ENCODE measurements at regions not wholly inside any gene's neighbourhood (a gene's known extent, or its start where the extent isn't known, plus 50 kb on each side); places are given as distances from the start of the nearest gene placed in this dataset.

GRCh38 chr10:2628705-2629104 lies 438.6 kb upstream of the PFKP start:
- H3K4me3 Mint-ChIP-seq, result no peak overlapping the region
- no peaks in the 10 kb centered on the region for H3K4me1 Mint-ChIP-seq
- CTCF ChIA-PET, result interaction anchor here (0.6 kb wide), 1 partner anchor 186 kb away, joined by 3 read pairs; no protein-coding TSS in a partner anchor
- H3K27me3 Mint-ChIP-seq, result no peaks in the 10 kb centered on the region
- no peak for DNase-seq
- no peak overlapping the region for H3K27ac Mint-ChIP-seq
- H3K9me3 Mint-ChIP-seq, result no peaks in the 10 kb centered on the region
- H3K36me3 Mint-ChIP-seq, result no peaks in the 10 kb centered on the region

- no peak overlapping the region for H3K4me3 Mint-ChIP-seq
- no peaks in the 10 kb centered on the region for H3K36me3 Mint-ChIP-seq
- peaks cover 3% of the 10 kb centered on the region for H3K9me3 Mint-ChIP-seq
- H3K27ac Mint-ChIP-seq, result no peak overlapping the region
- no peaks in the 10 kb centered on the region for H3K4me1 Mint-ChIP-seq
- no peak for DNase-seq
- no peaks in the 10 kb centered on the region for H3K27me3 Mint-ChIP-seq
- CTCF ChIA-PET, result interaction anchor here (0.6 to 1.1 kb wide), 2 partner anchors 8 to 185 kb away, joined by 3 read pairs; no protein-coding TSS in a partner anchor
Measured at GRCh38 chr10:2627969-2628368, 439.4 kb upstream of the PFKP start.

- H3K36me3 Mint-ChIP-seq, result no peaks in the 10 kb centered on the region
- DNase-seq, result no peak
- peaks cover 3% of the 10 kb centered on the region for H3K9me3 Mint-ChIP-seq
- no peak overlapping the region for H3K4me3 Mint-ChIP-seq
- CTCF ChIA-PET, result no interaction called here
- no peaks in the 10 kb centered on the region for H3K4me1 Mint-ChIP-seq
- H3K27ac Mint-ChIP-seq, result no peak overlapping the region
- H3K27me3 Mint-ChIP-seq, result no peaks in the 10 kb centered on the region
Measured at GRCh38 chr10:2625094-2625493, 442.3 kb upstream of the PFKP start.

- Mint-ChIP-seq H3K36me3 (no peaks in the 10 kb centered on the region), H3K27me3 (no peaks in the 10 kb centered on the region), H3K4me1 (no peaks in the 10 kb centered on the region), H3K4me3 (no peak overlapping the region), H3K27ac (no peak overlapping the region), H3K9me3 (peaks cover 3% of the 10 kb centered on the region)
- CTCF ChIA-PET, result no interaction called here
- DNase-seq, result no peak
Measured at GRCh38 chr10:2623675-2624274, 443.6 kb upstream of the PFKP start.

- CTCF ChIA-PET, result no interaction called here
- H3K36me3 Mint-ChIP-seq, result no peaks in the 10 kb centered on the region
- no peak for DNase-seq
- H3K4me1 Mint-ChIP-seq, result no peaks in the 10 kb centered on the region
- peaks cover 3% of the 10 kb centered on the region for H3K9me3 Mint-ChIP-seq
- H3K4me3 Mint-ChIP-seq, result no peak overlapping the region
- no peaks in the 10 kb centered on the region for H3K27me3 Mint-ChIP-seq
- no peak overlapping the region for H3K27ac Mint-ChIP-seq
Measured at GRCh38 chr10:2620827-2621521, 446.4 kb upstream of the PFKP start.

GRCh38 chr10:2619916-2620315 lies 447.4 kb upstream of the PFKP start:
- Mint-ChIP-seq H3K9me3 (peaks cover 3% of the 10 kb centered on the region), H3K36me3 (no peaks in the 10 kb centered on the region), H3K27ac (no peak overlapping the region), H3K4me1 (no peaks in the 10 kb centered on the region), H3K27me3 (no peaks in the 10 kb centered on the region), H3K4me3 (no peak overlapping the region)
- DNase-seq, result no peak
- CTCF ChIA-PET, result interaction anchor here (0.6 to 0.9 kb wide), 2 partner anchors 8 to 284 kb away, joined by 3 read pairs; no protein-coding TSS in a partner anchor

GRCh38 chr10:2619472-2619871 lies 447.9 kb upstream of the PFKP start:
- Mint-ChIP-seq H3K27ac (no peak overlapping the region), H3K9me3 (peaks cover 3% of the 10 kb centered on the region), H3K4me3 (no peak overlapping the region), H3K27me3 (no peaks in the 10 kb centered on the region), H3K36me3 (no peaks in the 10 kb centered on the region), H3K4me1 (no peaks in the 10 kb centered on the region)
- no peak for DNase-seq
- CTCF ChIA-PET, result interaction anchor here (0.6 to 0.9 kb wide), 2 partner anchors 8 to 285 kb away, joined by 3 read pairs; no protein-coding TSS in a partner anchor

- no peaks in the 10 kb centered on the region for H3K27me3 Mint-ChIP-seq
- CTCF ChIA-PET, result no interaction called here
- H3K9me3 Mint-ChIP-seq, result peaks cover 3% of the 10 kb centered on the region
- H3K27ac Mint-ChIP-seq, result no peak overlapping the region
- no peaks in the 10 kb centered on the region for H3K36me3 Mint-ChIP-seq
- no peak for DNase-seq
- H3K4me3 Mint-ChIP-seq, result no peak overlapping the region
- no peaks in the 10 kb centered on the region for H3K4me1 Mint-ChIP-seq
Measured at GRCh38 chr10:2618690-2619089, 448.7 kb upstream of the PFKP start.

- no peaks in the 10 kb centered on the region for H3K36me3 Mint-ChIP-seq
- CTCF ChIA-PET, result no interaction called here
- DNase-seq, result no peak
- no peaks in the 10 kb centered on the region for H3K9me3 Mint-ChIP-seq
- no peaks in the 10 kb centered on the region for H3K27me3 Mint-ChIP-seq
- H3K27ac Mint-ChIP-seq, result no peak overlapping the region
- H3K4me1 Mint-ChIP-seq, result no peaks in the 10 kb centered on the region
- H3K4me3 Mint-ChIP-seq, result no peak overlapping the region
Measured at GRCh38 chr10:2616215-2616614, 451.1 kb upstream of the PFKP start.

GRCh38 chr10:2611603-2612002 lies 455.7 kb upstream of the PFKP start:
- no peaks in the 10 kb centered on the region for H3K4me1 Mint-ChIP-seq
- H3K9me3 Mint-ChIP-seq, result no peaks in the 10 kb centered on the region
- CTCF ChIA-PET, result no interaction called here
- no peak overlapping the region for H3K27ac Mint-ChIP-seq
- no peak for DNase-seq
- H3K36me3 Mint-ChIP-seq, result no peaks in the 10 kb centered on the region
- H3K4me3 Mint-ChIP-seq, result no peak overlapping the region
- no peaks in the 10 kb centered on the region for H3K27me3 Mint-ChIP-seq

- Mint-ChIP-seq H3K9me3 (no peaks in the 10 kb centered on the region), H3K4me1 (no peaks in the 10 kb centered on the region), H3K4me3 (no peak overlapping the region), H3K36me3 (no peaks in the 10 kb centered on the region), H3K27ac (no peak overlapping the region), H3K27me3 (no peaks in the 10 kb centered on the region)
- DNase-seq, result no peak
- CTCF ChIA-PET, result no interaction called here
Measured at GRCh38 chr10:2610946-2611345, 456.4 kb upstream of the PFKP start.

- no peaks in the 10 kb centered on the region for H3K9me3 Mint-ChIP-seq
- DNase-seq, result no peak
- no peaks in the 10 kb centered on the region for H3K36me3 Mint-ChIP-seq
- H3K4me1 Mint-ChIP-seq, result no peaks in the 10 kb centered on the region
- H3K27me3 Mint-ChIP-seq, result no peaks in the 10 kb centered on the region
- CTCF ChIA-PET, result no interaction called here
- no peak overlapping the region for H3K4me3 Mint-ChIP-seq
- no peak overlapping the region for H3K27ac Mint-ChIP-seq
Measured at GRCh38 chr10:2604891-2605290, 462.5 kb upstream of the PFKP start.

GRCh38 chr10:2599571-2599970 lies 467.8 kb upstream of the PFKP start:
- Mint-ChIP-seq H3K36me3 (no peaks in the 10 kb centered on the region), H3K9me3 (no peaks in the 10 kb centered on the region), H3K27me3 (no peaks in the 10 kb centered on the region), H3K4me1 (no peaks in the 10 kb centered on the region), H3K27ac (no peak overlapping the region), H3K4me3 (no peak overlapping the region)
- CTCF ChIA-PET, result no interaction called here
- DNase-seq, result no peak

- Mint-ChIP-seq H3K9me3 (no peaks in the 10 kb centered on the region), H3K36me3 (no peaks in the 10 kb centered on the region), H3K4me1 (no peaks in the 10 kb centered on the region), H3K4me3 (no peak overlapping the region), H3K27ac (no peak overlapping the region), H3K27me3 (peaks cover 5% of the 10 kb centered on the region)
- CTCF ChIA-PET, result no interaction called here
- no peak for DNase-seq
Measured at GRCh38 chr10:2592360-2593160, 474.8 kb upstream of the PFKP start.

GRCh38 chr10:2589196-2589595 lies 478.2 kb upstream of the PFKP start:
- no peaks in the 10 kb centered on the region for H3K4me1 Mint-ChIP-seq
- H3K4me3 Mint-ChIP-seq, result no peak overlapping the region
- peaks cover 5% of the 10 kb centered on the region for H3K27me3 Mint-ChIP-seq
- CTCF ChIA-PET, result no interaction called here
- H3K27ac Mint-ChIP-seq, result no peak overlapping the region
- H3K9me3 Mint-ChIP-seq, result no peaks in the 10 kb centered on the region
- H3K36me3 Mint-ChIP-seq, result no peaks in the 10 kb centered on the region
- no peak for DNase-seq

Data from activated naive CD4-positive, alpha-beta T cell treated with anti-CD3 and anti-CD28 coated beads, Interleukin-2, amount 10 ng/mL, durations not matched to agents 7 days and 5 days (primary cell).